D721Med (cell line): ENCODE measurements at regions not wholly inside any gene's neighbourhood (a gene's known extent, or its start where the extent isn't known, plus 50 kb on each side); places are given as distances from the start of the nearest gene placed in this dataset.
"Not testable (repeated sequence)": the region's sequence is repeated elsewhere in the genome, so short reads cannot be mapped to it uniquely, and the experiment has no call there.

Source experiments
- DNase-seq: peaks from one replicate; pipeline ENCODE4 v3.0.0; 2011; ENCODE audit warnings: low spot score; ENCODE audit not compliant: insufficient read length
- FAIRE-seq: peaks from 2 replicates; lab custom pipeline; 2011; peaks lifted over from hg19 to GRCh38; lab: Jason Lieb, UNC
- CTCF ChIP-seq: IDR thresholded peaks from 2 replicates; pipeline ENCODE4 v1.5.1; 2012; ENCODE audit warnings: mild to moderate bottlenecking, control low read depth; ENCODE audit not compliant: insufficient read depth; ENCODE audit errors: missing control alignments

- FAIRE-seq (no peak), DNase-seq (no peak)
- TF ChIP-seq CTCF: no peak
Observed at GRCh38 chr10:113480081-113480360, 72.8 kb upstream of the HABP2 start.

GRCh38 chr10:113480851-113481502 lies 71.9 kb upstream of the HABP2 start:
- TF ChIP-seq CTCF: no peak
- DNase-seq (no peak), FAIRE-seq (no peak)

- no peak for TF ChIP-seq CTCF
- DNase-seq: no peak
- FAIRE-seq: no peak
Observed at GRCh38 chr10:113484487-113484886, 68.4 kb upstream of the HABP2 start.

GRCh38 chr10:113485736-113486135 lies 67.1 kb upstream of the HABP2 start:
- no peak for FAIRE-seq
- no peak for TF ChIP-seq CTCF

GRCh38 chr10:113486531-113486930 lies 66.3 kb upstream of the HABP2 start:
- FAIRE-seq: no peak
- no peak for DNase-seq
- TF ChIP-seq CTCF: no peak

More at GRCh38 chr10:113485736-113486135, 67.1 kb upstream of the HABP2 start:
- DNase-seq: no peak

DNA sequence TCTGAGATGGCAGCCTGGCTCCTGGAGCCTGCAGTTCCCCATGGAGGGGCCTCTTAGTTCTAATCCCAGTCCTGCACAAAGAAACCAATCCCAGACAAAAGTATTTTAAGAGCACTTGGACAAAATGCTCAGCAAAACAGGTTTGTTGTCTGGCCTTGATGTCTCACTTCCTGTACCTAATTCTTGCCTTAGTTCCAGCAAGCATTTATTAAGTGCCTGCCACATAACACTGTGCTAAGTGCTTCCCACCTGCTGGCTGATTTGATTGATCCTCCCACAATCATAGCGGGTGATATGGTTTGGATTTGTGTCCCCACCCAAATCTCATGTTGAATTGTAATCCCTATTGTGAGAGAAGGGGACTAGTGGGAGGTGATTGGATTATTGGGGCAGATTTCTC lies 65.7 kb upstream of the HABP2 start:
- no peak for DNase-seq
- no peak for FAIRE-seq
- TF ChIP-seq CTCF: no peak

- TF ChIP-seq CTCF: no peak
- DNase-seq (no peak), FAIRE-seq (no peak)
Observed at GRCh38 chr10:113488186-113488585, 64.7 kb upstream of the HABP2 start.

- not testable (repeated sequence) for DNase-seq, FAIRE-seq
Observed at GRCh38 chr10:113489522-113489921, 63.3 kb upstream of the HABP2 start.
